ENCODE measurements at regions not wholly inside any gene's neighbourhood (a gene's known extent, or its start where the extent isn't known, plus 50 kb on each side); places are given as distances from the start of the nearest gene placed in this dataset.

- no peak for DNase-seq (ENCODE audit: low spot score)
These were observed 188.7 kb upstream of the MPHOSPH6 start for GRCh38 chr16:82358606-82359221.

GRCh38 chr16:82358161-82358560 is 188.1 kb upstream of the MPHOSPH6 start:
- no peak for DNase-seq (ENCODE audit: low spot score)

- no peak for DNase-seq (ENCODE audit: low spot score)
These were observed 187.2 kb upstream of the MPHOSPH6 start for GRCh38 chr16:82357237-82357636.

- no peak for DNase-seq (ENCODE audit: low spot score)
These were observed 180.5 kb upstream of the MPHOSPH6 start for GRCh38 chr16:82350560-82350959.

- no peak for DNase-seq (ENCODE audit: low spot score)
These were observed 175.3 kb upstream of the MPHOSPH6 start for GRCh38 chr16:82345318-82345717.

GRCh38 chr16:82344157-82344556 is 174.1 kb upstream of the MPHOSPH6 start:
- DNase-seq (ENCODE audit: low spot score): no peak

GRCh38 chr16:82341146-82341669 is 171.2 kb upstream of the MPHOSPH6 start:
- DNase-seq (ENCODE audit: low spot score): no peak

GRCh38 chr16:82340531-82340930 is 170.5 kb upstream of the MPHOSPH6 start:
- DNase-seq (ENCODE audit: low spot score): no peak

GRCh38 chr16:82337355-82337754 is 167.3 kb upstream of the MPHOSPH6 start:
- DNase-seq (ENCODE audit: low spot score): no peak

GRCh38 chr16:82331974-82332750 is 162.1 kb upstream of the MPHOSPH6 start:
- no peak for DNase-seq (ENCODE audit: low spot score)

- no peak for DNase-seq (ENCODE audit: low spot score)
These were observed 161.4 kb upstream of the MPHOSPH6 start for GRCh38 chr16:82331397-82331796.

GRCh38 chr16:82329504-82330192 is 159.6 kb upstream of the MPHOSPH6 start:
- no peak for DNase-seq (ENCODE audit: low spot score)

GRCh38 chr16:82328881-82329469 is 159.0 kb upstream of the MPHOSPH6 start:
- no peak for DNase-seq (ENCODE audit: low spot score)

- no peak for DNase-seq (ENCODE audit: low spot score)
These were observed 153.1 kb upstream of the MPHOSPH6 start for GRCh38 chr16:82323171-82323570.

GRCh38 chr16:82322177-82322576 is 152.2 kb upstream of the MPHOSPH6 start:
- no peak for DNase-seq (ENCODE audit: low spot score)

GRCh38 chr16:82319038-82319437 is 149.0 kb upstream of the MPHOSPH6 start:
- no peak for DNase-seq (ENCODE audit: low spot score)

GRCh38 chr16:82317411-82318167 is 147.6 kb upstream of the MPHOSPH6 start:
- no peak for DNase-seq (ENCODE audit: low spot score)

- no peak for DNase-seq (ENCODE audit: low spot score)
These were observed 143.7 kb upstream of the MPHOSPH6 start for GRCh38 chr16:82313754-82314153.

- DNase-seq (ENCODE audit: low spot score): no peak
These were observed 141.5 kb upstream of the MPHOSPH6 start for GRCh38 chr16:82311528-82311927.

GRCh38 chr16:82302042-82302727 is 132.2 kb upstream of the MPHOSPH6 start:
- DNase-seq (ENCODE audit: low spot score): no peak

GRCh38 chr16:82301146-82301755 is 131.2 kb upstream of the MPHOSPH6 start:
- DNase-seq (ENCODE audit: low spot score): no peak

Data from GM03348 (cell line).